B cell (primary cell): ENCODE measurements at regions not wholly inside any gene's neighbourhood (a gene's known extent, or its start where the extent isn't known, plus 50 kb on each side); places are given as distances from the start of the nearest gene placed in this dataset.

Source experiments
- ATAC-seq: fragments of 200-7000 bp; cut with Tn5 transposase; one replicate; pipeline ENCODE4 v1.10.0; 2021; ENCODE audit warnings: low read depth, mild to moderate bottlenecking, moderate number of reproducible peaks, moderate library complexity
- CTCF ChIA-PET: fragments of 350-600 bp; sonication (Branson Sonifier 250); formaldehyde crosslinking; loops from one replicate; lab custom pipeline; 2021; ENCODE audit warnings: antibody characterized with exemption, inconsistent platforms; lab: Charles Lee
- POLR2A ChIA-PET: fragments of 350-600 bp; sonication (Branson Sonifier 250); formaldehyde crosslinking; loops from one replicate; lab custom pipeline; 2021; ENCODE audit warnings: antibody characterized with exemption; lab: Charles Lee
- DNase-seq: peaks from one replicate; pipeline ENCODE4 v3.0.0; 2013
- H2AFZ ChIP-seq: 2 replicates; pipeline ENCODE4 v1.6.1; 2012; ENCODE audit warnings: mild to moderate bottlenecking, low read depth, low read length; ENCODE audit not compliant: insufficient read depth, poor library complexity, severe bottlenecking
- H3K27ac ChIP-seq, 2 donors: 1 replicate in 1 of 2; 2 replicates in 1 of 2; pipeline ENCODE4 v1.5.1; 2012 to 2013; ENCODE audit warnings: low read length in 2 of 2, mild to moderate bottlenecking in 2 of 2, moderate library complexity in 1 of 2
- H3K27me3 ChIP-seq, 4 experiments: fragments of 200-600 bp in 1 of 4; sonication (generic) in 1 of 4; replicated peaks in 1 of 4; 1 replicate in 2 of 4; 2 replicates in 2 of 4; pipeline versions ENCODE4 v1.6.1 to v1.7.0; 2013 to 2016; ENCODE audit warnings: low read length in 3 of 4, mild to moderate bottlenecking in 2 of 4, mixed read lengths in 1 of 4, moderate library complexity in 1 of 4; ENCODE audit not compliant: insufficient read depth in 4 of 4, control insufficient read depth in 3 of 4; ENCODE audit errors: control extremely low read depth in 1 of 4
- H3K36me3 ChIP-seq, 2 experiments: replicated peaks in 1 of 2; 1 replicate in 1 of 2; 2 replicates in 1 of 2; pipeline versions ENCODE4 v1.6.1 to v1.7.1; 2013; ENCODE audit warnings: low read length in 1 of 2; ENCODE audit not compliant: insufficient read depth in 2 of 2, control insufficient read depth in 1 of 2; ENCODE audit errors: control extremely low read depth in 1 of 2, extremely low read depth in 1 of 2
- H3K4me1 ChIP-seq, 2 donors: fragments of 200-600 bp in 1 of 2; sonication (generic) in 1 of 2; 1 replicate in 1 of 2; 2 replicates in 1 of 2; pipeline versions ENCODE4 v1.5.1 to v1.6.1; 2013 to 2017; ENCODE audit warnings: low read length in 2 of 2; ENCODE audit not compliant: control insufficient read depth in 2 of 2, insufficient read depth in 2 of 2
- H3K4me2 ChIP-seq: replicated peaks from 2 replicates; pipeline ENCODE3; 2012; ENCODE audit warnings: mild to moderate bottlenecking, low read depth, low read length; ENCODE audit not compliant: poor library complexity, severe bottlenecking
- H3K4me3 ChIP-seq, 5 experiments: fragments of 200-600 bp in 1 of 5; sonication (generic) in 1 of 5; 1 replicate in 3 of 5; 2 replicates in 2 of 5; pipeline versions ENCODE4 v1.5.1 to v1.7.0; 2011 to 2016; ENCODE audit warnings: low read length in 4 of 5, mild to moderate bottlenecking in 4 of 5, low read depth in 2 of 5, control low read depth in 1 of 5, moderate library complexity in 1 of 5; ENCODE audit not compliant: insufficient read depth in 1 of 5; ENCODE audit errors: control extremely low read depth in 1 of 5, extremely low read depth in 1 of 5
- H3K79me2 ChIP-seq: fragments of 200-600 bp; sonication (generic); one replicate; pipeline ENCODE4 v1.6.0; 2016; ENCODE audit warnings: low read length; ENCODE audit not compliant: control insufficient read depth, insufficient read depth
- H3K9ac ChIP-seq: fragments of 200-600 bp; sonication (generic); 2 replicates; pipeline ENCODE4 v1.6.1; 2017; ENCODE audit warnings: mild to moderate bottlenecking, low read length, moderate library complexity
- H3K9me3 ChIP-seq, 3 donors: one replicate each; pipeline versions ENCODE4 v1.6.1 to v1.7.1; 2013; ENCODE audit warnings: low read length in 2 of 3; ENCODE audit not compliant: control insufficient read depth in 2 of 3, insufficient read depth in 1 of 3; ENCODE audit errors: control extremely low read depth in 1 of 3
- H4K20me1 ChIP-seq: 2 replicates; pipeline ENCODE4 v1.6.0; 2012; ENCODE audit warnings: mild to moderate bottlenecking, low read length; ENCODE audit not compliant: insufficient read depth, control insufficient read depth, poor library complexity, severe bottlenecking
- H3K27ac Mint-ChIP-seq: one replicate; pipeline ENCODE4 v1.8.0; 2021; ENCODE audit warnings: mixed read lengths
- H3K27me3 Mint-ChIP-seq: one replicate; pipeline ENCODE4 v1.8.0; 2021; ENCODE audit warnings: mixed read lengths
- H3K4me1 Mint-ChIP-seq: one replicate; pipeline ENCODE4 v1.8.0; 2021; ENCODE audit warnings: mixed read lengths
- H3K4me3 Mint-ChIP-seq: one replicate; pipeline ENCODE4 v1.8.0; 2021; ENCODE audit warnings: mixed read lengths
- H3K9me3 Mint-ChIP-seq: one replicate; pipeline ENCODE4 v1.8.0; 2022; ENCODE audit warnings: mixed read lengths; ENCODE audit not compliant: insufficient read depth
- CTCF ChIP-seq: fragments of 200-600 bp; IDR thresholded peaks from one replicate; pipeline ENCODE4 v1.8.0; 2022; ENCODE audit warnings: antibody characterized with exemption, mild to moderate bottlenecking
- EZH2 ChIP-seq: IDR thresholded peaks from 2 replicates; pipeline ENCODE4 v1.6.1; 2012; ENCODE audit warnings: borderline replicate concordance, low read depth, mild to moderate bottlenecking, moderate library complexity, low read length; ENCODE audit not compliant: insufficient read depth, poor library complexity, severe bottlenecking
- WGBS: methylation state at CpG from one replicate; pipeline ENCODE4 v1.1.5; 2013; ENCODE audit warnings: missing lambda C conversion rate; ENCODE audit not compliant: insufficient coverage; 5-methylcytosine and 5-hydroxymethylcytosine counted together
- intact Hi-C: fragments of 100-400 bp; cut with micrococcal nuclease; formaldehyde crosslinking; loops from one replicate; pipeline ENCODE4 v1.10.0; 2022

- Mint-ChIP-seq H3K9me3 (no peaks in the 10 kb centered on the region), H3K27me3 (no peaks in the 10 kb centered on the region), H3K27ac (no peak overlapping the region), H3K4me1 (no peaks in the 10 kb centered on the region), H3K4me3 (no peak overlapping the region)
- H3K36me3 ChIP-seq = no peaks in the 10 kb centered on the region
- H3K27me3 ChIP-seq = peaks cover 0 to 2% (median 0%) of the 10 kb centered on the region in 4 experiments
- ATAC-seq (no peak), DNase-seq (no peak)
- ChIA-PET POLR2A (no interaction called here), CTCF (no interaction called here)
- H3K9ac ChIP-seq = no peak overlapping the region
- WGBS = 85% methylated on average over 5 of the region's 8 CpGs
- TF ChIP-seq CTCF (no peak), EZH2 (no peak)
- no peaks in the 10 kb centered on the region for H3K4me1 ChIP-seq
- H3K79me2 ChIP-seq = no peaks in the 10 kb centered on the region
- no peak overlapping the region for H3K4me3 ChIP-seq
- H3K4me2 ChIP-seq = no peak overlapping the region
- intact Hi-C loops = no loop called here
- no peaks in the 10 kb centered on the region for H4K20me1 ChIP-seq
- H3K9me3 ChIP-seq = peaks cover 0 to 8% (median 0%) of the 10 kb centered on the region in 3 donors
- no peak overlapping the region for H2AFZ ChIP-seq
- H3K27ac ChIP-seq = no peak overlapping the region
Measured at GRCh38 chr18:37636831-37637477, 71.4 kb upstream of the CELF4 start.

GRCh38 chr18:37634516-37634915, 68.9 kb upstream of the CELF4 start:
- Histone ChIP-seq H3K4me1 (no peaks in the 10 kb centered on the region), H3K4me2 (no peak overlapping the region), H2AFZ (no peak overlapping the region), H3K9ac (no peak overlapping the region), H3K4me3 (no peak overlapping the region), H3K27ac (no peak overlapping the region), H3K9me3 (peaks cover 0 to 3% (median 0%) of the 10 kb centered on the region in 3 donors), H4K20me1 (no peaks in the 10 kb centered on the region), H3K79me2 (no peaks in the 10 kb centered on the region), H3K36me3 (no peaks in the 10 kb centered on the region), H3K27me3 (peaks cover 0 to 2% (median 0%) of the 10 kb centered on the region in 4 experiments)
- DNase-seq (no peak), ATAC-seq (no peak)
- ChIA-PET CTCF (no interaction called here), POLR2A (no interaction called here)
- 100% methylated on average over 2 of the region's 2 CpGs for WGBS
- intact Hi-C loops = no loop called here
- no peaks in the 10 kb centered on the region for H3K9me3 Mint-ChIP-seq
- no peak for TF ChIP-seq CTCF
- TF ChIP-seq EZH2 = no peak
- no peak overlapping the region for H3K27ac Mint-ChIP-seq
- no peak overlapping the region for H3K4me3 Mint-ChIP-seq
- no peaks in the 10 kb centered on the region for H3K27me3 Mint-ChIP-seq
- no peaks in the 10 kb centered on the region for H3K4me1 Mint-ChIP-seq
